ENCODE measurements at regions not wholly inside any gene's neighbourhood (a gene's known extent, or its start where the extent isn't known, plus 50 kb on each side); places are given as distances from the start of the nearest gene placed in this dataset.
A peak's percentile ranks its signal among the peaks of the same experiment; 100 is the strongest.

DNA sequence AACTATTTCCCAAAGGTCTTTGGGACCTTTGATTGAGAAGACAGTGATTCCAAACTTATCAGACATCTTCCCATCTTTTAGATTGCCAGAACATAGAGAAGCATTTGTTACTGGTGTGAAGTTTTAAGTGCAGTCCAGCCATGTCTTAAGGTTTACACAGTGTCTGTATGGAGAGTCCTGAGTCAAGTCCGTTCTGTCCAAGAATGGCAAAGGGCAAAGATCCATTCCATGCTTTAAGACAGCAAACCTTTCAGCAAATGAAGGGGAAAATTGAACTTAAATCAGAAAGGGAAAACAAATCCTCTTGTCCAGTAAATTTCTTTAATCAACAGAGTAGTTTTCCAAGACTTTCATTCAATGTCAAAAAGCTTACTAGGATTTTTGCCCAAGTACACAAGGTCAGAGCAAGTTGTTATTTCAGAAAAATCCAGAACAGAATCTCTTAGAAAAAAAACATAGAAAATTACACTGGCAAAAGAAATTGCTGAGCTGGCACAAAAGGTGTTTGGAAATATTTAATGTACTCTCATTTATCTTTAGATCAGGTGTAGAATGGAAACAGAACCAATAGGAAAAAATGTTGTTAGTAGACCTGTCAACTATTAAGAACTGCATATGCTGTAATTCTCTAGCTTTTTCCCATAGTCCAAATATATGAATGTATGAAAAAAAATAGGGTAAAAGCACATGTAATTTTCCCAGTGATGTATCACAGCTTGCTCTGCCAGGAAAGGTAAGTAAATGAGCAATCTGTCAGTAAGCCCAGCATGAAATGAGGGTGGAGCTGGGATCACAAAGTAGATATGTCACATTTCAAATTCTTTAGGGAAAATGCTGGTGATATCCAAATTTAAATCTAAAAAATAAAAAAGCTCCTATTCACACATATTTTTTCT is 1099.9 kb downstream of the TUSC7 start (continued):
- TF ChIP-seq FOXK2 (conservative IDR thresholded peaks at IDR 0.05 in 1 of 2, IDR thresholded peaks at IDR 0.05 in 1 of 2; ENCODE audit: low read depth in 2 of 2) (no peak), ZNF174 (CRISPR knock-in tag; IDR thresholded peaks at IDR 0.05) (no peak), MAFG (tag; conservative IDR thresholded peaks at IDR 0.05) (peak; percentile 64)

DNA sequence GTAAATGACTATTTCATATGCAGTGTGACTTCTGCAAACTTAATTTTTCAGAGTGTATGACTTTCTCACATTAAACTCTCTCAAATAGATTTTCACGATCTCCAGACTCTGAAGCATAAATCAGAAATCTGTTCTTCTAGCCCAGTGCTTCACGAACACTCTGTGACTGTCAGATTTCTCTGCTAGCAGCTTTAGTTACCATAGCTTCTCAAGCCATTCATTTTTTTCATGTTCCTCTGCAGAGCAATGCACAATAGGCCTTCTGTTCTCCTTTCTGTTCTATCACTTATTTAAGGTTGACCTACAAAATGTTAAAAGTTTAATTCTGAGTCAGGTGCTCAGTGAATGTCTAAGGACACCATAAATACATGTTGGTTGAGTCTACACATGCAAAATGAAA is 1102.2 kb downstream of the TUSC7 start:
- DNase-seq (ENCODE audit: extremely low read depth in 1 of 4, low spot score in 3 of 4) (no peak), FAIRE-seq (no peak), ATAC-seq (no peak)
- in situ Hi-C loops (cut with MboI): no loop called here
- POLR2A ChIA-PET: no interaction called here
- H3K9ac ChIP-seq (ENCODE audit: insufficient read depth in 1 of 2, low read depth in 2 of 2, low read length in 2 of 2): no peak overlapping the region
- H3K27me3 ChIP-seq (ENCODE audit: control insufficient read depth in 2 of 2, insufficient read depth in 2 of 2, low read length in 2 of 2): no peaks in the 10 kb centered on the region
- CTCF ChIA-PET (ENCODE audit: low intra/inter-chr PET ratio): no interaction called here
- intact Hi-C loops (cut with micrococcal nuclease): no loop called here
- no peak overlapping the region for H2AFZ ChIP-seq (ENCODE audit: low read depth, low read length)
- no peaks in the 10 kb centered on the region for H3K9me3 ChIP-seq (replicated peaks; ENCODE audit: control insufficient read depth, insufficient read depth, low read depth, low read length)
- no peak overlapping the region for H3K4me3 ChIP-seq
- 0% methylated on average over 2 of the region's 2 CpGs for WGBS (ENCODE audit: insufficient coverage, low coverage, missing lambda C conversion rate)
- no peaks in the 10 kb centered on the region for H4K20me1 ChIP-seq (replicated peaks; ENCODE audit: control insufficient read depth, insufficient read depth, low read length)
- no peaks in the 10 kb centered on the region for H3K36me3 ChIP-seq (ENCODE audit: control insufficient read depth, insufficient read depth, low read length)
- BruUV-seq (replicated peaks): no TSS peak
- H3K4me1 ChIP-seq (replicated peaks in 1 of 2; ENCODE audit: control insufficient read depth in 2 of 2, insufficient read depth in 2 of 2, low read length in 2 of 2): no peaks in the 10 kb centered on the region
- no peaks in the 10 kb centered on the region for H3K9me1 ChIP-seq (ENCODE audit: control insufficient read depth, insufficient read depth, low read length)
- H3K27ac ChIP-seq (ENCODE audit: extremely low read depth, low read depth, low read length): no peak overlapping the region
- no peaks in the 10 kb centered on the region for H3K79me2 ChIP-seq (ENCODE audit: control insufficient read depth, insufficient read depth, low read length)
- no peak overlapping the region for H3K4me2 ChIP-seq (ENCODE audit: insufficient read depth, low read length)
- TF ChIP-seq ARID1B (IDR thresholded peaks at IDR 0.05) (no peak), GATA2 (CRISPR knock-in tag; IDR thresholded peaks at IDR 0.05) (no peak), SMARCB1 (IDR thresholded peaks at IDR 0.05; ENCODE audit: insufficient read length, low read depth) (no peak), POLR2AphosphoS2 (IDR thresholded peaks at IDR 0.05; ENCODE audit: low read length) (no peak), NFXL1 (CRISPR knock-in tag; IDR thresholded peaks at IDR 0.05) (no peak), POLR2G (IDR thresholded peaks at IDR 0.05; ENCODE audit: low read depth, low read length) (no peak), ZNF197 (CRISPR knock-in tag; IDR thresholded peaks at IDR 0.05; ENCODE audit: low read depth) (no peak), ZNF408 (CRISPR knock-in tag; IDR thresholded peaks at IDR 0.05; ENCODE audit: low read depth) (no peak)
- TF ChIP-seq, protein P1, sequence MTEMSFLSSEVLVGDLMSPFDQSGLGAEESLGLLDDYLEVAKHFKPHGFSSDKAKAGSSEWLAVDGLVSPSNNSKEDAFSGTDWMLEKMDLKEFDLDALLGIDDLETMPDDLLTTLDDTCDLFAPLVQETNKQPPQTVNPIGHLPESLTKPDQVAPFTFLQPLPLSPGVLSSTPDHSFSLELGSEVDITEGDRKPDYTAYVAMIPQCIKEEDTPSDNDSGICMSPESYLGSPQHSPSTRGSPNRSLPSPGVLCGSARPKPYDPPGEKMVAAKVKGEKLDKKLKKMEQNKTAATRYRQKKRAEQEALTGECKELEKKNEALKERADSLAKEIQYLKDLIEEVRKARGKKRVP (CRISPR knock-in tag; IDR thresholded peaks at IDR 0.05): no peak
- TF ChIP-seq, protein P2, sequence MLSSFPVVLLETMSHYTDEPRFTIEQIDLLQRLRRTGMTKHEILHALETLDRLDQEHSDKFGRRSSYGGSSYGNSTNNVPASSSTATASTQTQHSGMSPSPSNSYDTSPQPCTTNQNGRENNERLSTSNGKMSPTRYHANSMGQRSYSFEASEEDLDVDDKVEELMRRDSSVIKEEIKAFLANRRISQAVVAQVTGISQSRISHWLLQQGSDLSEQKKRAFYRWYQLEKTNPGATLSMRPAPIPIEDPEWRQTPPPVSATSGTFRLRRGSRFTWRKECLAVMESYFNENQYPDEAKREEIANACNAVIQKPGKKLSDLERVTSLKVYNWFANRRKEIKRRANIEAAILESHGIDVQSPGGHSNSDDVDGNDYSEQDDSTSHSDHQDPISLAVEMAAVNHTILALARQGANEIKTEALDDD (IDR thresholded peaks at IDR 0.05): no peak
- TF ChIP-seq, protein P3, sequence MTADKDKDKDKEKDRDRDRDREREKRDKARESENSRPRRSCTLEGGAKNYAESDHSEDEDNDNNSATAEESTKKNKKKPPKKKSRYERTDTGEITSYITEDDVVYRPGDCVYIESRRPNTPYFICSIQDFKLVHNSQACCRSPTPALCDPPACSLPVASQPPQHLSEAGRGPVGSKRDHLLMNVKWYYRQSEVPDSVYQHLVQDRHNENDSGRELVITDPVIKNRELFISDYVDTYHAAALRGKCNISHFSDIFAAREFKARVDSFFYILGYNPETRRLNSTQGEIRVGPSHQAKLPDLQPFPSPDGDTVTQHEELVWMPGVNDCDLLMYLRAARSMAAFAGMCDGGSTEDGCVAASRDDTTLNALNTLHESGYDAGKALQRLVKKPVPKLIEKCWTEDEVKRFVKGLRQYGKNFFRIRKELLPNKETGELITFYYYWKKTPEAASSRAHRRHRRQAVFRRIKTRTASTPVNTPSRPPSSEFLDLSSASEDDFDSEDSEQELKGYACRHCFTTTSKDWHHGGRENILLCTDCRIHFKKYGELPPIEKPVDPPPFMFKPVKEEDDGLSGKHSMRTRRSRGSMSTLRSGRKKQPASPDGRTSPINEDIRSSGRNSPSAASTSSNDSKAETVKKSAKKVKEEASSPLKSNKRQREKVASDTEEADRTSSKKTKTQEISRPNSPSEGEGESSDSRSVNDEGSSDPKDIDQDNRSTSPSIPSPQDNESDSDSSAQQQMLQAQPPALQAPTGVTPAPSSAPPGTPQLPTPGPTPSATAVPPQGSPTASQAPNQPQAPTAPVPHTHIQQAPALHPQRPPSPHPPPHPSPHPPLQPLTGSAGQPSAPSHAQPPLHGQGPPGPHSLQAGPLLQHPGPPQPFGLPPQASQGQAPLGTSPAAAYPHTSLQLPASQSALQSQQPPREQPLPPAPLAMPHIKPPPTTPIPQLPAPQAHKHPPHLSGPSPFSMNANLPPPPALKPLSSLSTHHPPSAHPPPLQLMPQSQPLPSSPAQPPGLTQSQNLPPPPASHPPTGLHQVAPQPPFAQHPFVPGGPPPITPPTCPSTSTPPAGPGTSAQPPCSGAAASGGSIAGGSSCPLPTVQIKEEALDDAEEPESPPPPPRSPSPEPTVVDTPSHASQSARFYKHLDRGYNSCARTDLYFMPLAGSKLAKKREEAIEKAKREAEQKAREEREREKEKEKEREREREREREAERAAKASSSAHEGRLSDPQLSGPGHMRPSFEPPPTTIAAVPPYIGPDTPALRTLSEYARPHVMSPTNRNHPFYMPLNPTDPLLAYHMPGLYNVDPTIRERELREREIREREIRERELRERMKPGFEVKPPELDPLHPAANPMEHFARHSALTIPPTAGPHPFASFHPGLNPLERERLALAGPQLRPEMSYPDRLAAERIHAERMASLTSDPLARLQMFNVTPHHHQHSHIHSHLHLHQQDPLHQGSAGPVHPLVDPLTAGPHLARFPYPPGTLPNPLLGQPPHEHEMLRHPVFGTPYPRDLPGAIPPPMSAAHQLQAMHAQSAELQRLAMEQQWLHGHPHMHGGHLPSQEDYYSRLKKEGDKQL (CRISPR knock-in tag; IDR thresholded peaks at IDR 0.05; ENCODE audit: borderline replicate concordance): no peak

Data from K562 (cell line).